OCI-LY3 (cell line): ENCODE measurements at regions not wholly inside any gene's neighbourhood (a gene's known extent, or its start where the extent isn't known, plus 50 kb on each side); places are given as distances from the start of the nearest gene placed in this dataset.

Experiments used
- CTCF ChIP-seq: fragments of 200-600, 300-600 bp; sonication (generic); IDR thresholded peaks from 2 replicates; pipeline ENCODE4 v1.5.1; 2014; ENCODE audit warnings: antibody characterized with exemption, low read length, low read depth
- EZH2phosphoT487 ChIP-seq: fragments of 200-600 bp; shearing (Covaris generic); IDR thresholded peaks from 2 replicates; pipeline ENCODE4 v1.6.1; 2018; ENCODE audit warnings: antibody characterized with exemption, mixed run types, low read depth

GRCh38 chr4:144340931-144341330 is 200.4 kb upstream of the GYPA start:
- no peak for TF ChIP-seq CTCF
- no peak for TF ChIP-seq EZH2phosphoT487
